ENCODE measurements at regions not wholly inside any gene's neighbourhood (a gene's known extent, or its start where the extent isn't known, plus 50 kb on each side); places are given as distances from the start of the nearest gene placed in this dataset.

- ATAC-seq: no peak
- no peak for TF ChIP-seq ARNTL (CRISPR knock-in tag; IDR thresholded peaks at IDR 0.05; ENCODE audit: borderline replicate concordance, low read depth)
- TF ChIP-seq, protein P1, sequence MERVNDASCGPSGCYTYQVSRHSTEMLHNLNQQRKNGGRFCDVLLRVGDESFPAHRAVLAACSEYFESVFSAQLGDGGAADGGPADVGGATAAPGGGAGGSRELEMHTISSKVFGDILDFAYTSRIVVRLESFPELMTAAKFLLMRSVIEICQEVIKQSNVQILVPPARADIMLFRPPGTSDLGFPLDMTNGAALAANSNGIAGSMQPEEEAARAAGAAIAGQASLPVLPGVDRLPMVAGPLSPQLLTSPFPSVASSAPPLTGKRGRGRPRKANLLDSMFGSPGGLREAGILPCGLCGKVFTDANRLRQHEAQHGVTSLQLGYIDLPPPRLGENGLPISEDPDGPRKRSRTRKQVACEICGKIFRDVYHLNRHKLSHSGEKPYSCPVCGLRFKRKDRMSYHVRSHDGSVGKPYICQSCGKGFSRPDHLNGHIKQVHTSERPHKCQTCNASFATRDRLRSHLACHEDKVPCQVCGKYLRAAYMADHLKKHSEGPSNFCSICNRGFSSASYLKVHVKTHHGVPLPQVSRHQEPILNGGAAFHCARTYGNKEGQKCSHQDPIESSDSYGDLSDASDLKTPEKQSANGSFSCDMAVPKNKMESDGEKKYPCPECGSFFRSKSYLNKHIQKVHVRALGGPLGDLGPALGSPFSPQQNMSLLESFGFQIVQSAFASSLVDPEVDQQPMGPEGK (CRISPR knock-in tag; IDR thresholded peaks at IDR 0.05; ENCODE audit: borderline replicate concordance): no peak
- TF ChIP-seq TSHZ2 (CRISPR knock-in tag; IDR thresholded peaks at IDR 0.05): no peak
- TF ChIP-seq OSR1 (CRISPR knock-in tag; IDR thresholded peaks at IDR 0.05): no peak
- no peak for TF ChIP-seq ZNF70 (CRISPR knock-in tag; IDR thresholded peaks at IDR 0.05)
- TF ChIP-seq RARB (CRISPR knock-in tag; IDR thresholded peaks at IDR 0.05): no peak
- TF ChIP-seq ZFP3 (CRISPR knock-in tag; IDR thresholded peaks at IDR 0.05): no peak
- no peak for TF ChIP-seq CSDC2 (CRISPR knock-in tag; IDR thresholded peaks at IDR 0.05)
- no peak for TF ChIP-seq SNAI2 (CRISPR knock-in tag; IDR thresholded peaks at IDR 0.05)
- TF ChIP-seq TCF4 (CRISPR knock-in tag; IDR thresholded peaks at IDR 0.05; ENCODE audit: borderline replicate concordance): no peak
- TF ChIP-seq, protein P2, sequence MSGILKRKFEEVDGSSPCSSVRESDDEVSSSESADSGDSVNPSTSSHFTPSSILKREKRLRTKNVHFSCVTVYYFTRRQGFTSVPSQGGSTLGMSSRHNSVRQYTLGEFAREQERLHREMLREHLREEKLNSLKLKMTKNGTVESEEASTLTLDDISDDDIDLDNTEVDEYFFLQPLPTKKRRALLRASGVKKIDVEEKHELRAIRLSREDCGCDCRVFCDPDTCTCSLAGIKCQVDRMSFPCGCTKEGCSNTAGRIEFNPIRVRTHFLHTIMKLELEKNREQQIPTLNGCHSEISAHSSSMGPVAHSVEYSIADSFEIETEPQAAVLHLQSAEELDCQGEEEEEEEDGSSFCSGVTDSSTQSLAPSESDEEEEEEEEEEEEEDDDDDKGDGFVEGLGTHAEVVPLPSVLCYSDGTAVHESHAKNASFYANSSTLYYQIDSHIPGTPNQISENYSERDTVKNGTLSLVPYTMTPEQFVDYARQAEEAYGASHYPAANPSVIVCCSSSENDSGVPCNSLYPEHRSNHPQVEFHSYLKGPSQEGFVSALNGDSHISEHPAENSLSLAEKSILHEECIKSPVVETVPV (CRISPR knock-in tag; IDR thresholded peaks at IDR 0.05): no peak
- TF ChIP-seq, protein P3, sequence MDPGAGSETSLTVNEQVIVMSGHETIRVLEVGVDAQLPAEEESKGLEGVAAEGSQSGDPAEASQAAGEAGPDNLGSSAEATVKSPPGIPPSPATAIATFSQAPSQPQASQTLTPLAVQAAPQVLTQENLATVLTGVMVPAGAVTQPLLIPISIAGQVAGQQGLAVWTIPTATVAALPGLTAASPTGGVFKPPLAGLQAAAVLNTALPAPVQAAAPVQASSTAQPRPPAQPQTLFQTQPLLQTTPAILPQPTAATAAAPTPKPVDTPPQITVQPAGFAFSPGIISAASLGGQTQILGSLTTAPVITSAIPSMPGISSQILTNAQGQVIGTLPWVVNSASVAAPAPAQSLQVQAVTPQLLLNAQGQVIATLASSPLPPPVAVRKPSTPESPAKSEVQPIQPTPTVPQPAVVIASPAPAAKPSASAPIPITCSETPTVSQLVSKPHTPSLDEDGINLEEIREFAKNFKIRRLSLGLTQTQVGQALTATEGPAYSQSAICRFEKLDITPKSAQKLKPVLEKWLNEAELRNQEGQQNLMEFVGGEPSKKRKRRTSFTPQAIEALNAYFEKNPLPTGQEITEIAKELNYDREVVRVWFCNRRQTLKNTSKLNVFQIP (CRISPR knock-in tag; IDR thresholded peaks at IDR 0.05; ENCODE audit: borderline replicate concordance, low read depth): no peak
- no peak for TF ChIP-seq GLIS3 (CRISPR knock-in tag; IDR thresholded peaks at IDR 0.05)
These were observed 391.0 kb upstream of the WWC1 start for GRCh38 chr5:167900340-167900935.

DNA sequence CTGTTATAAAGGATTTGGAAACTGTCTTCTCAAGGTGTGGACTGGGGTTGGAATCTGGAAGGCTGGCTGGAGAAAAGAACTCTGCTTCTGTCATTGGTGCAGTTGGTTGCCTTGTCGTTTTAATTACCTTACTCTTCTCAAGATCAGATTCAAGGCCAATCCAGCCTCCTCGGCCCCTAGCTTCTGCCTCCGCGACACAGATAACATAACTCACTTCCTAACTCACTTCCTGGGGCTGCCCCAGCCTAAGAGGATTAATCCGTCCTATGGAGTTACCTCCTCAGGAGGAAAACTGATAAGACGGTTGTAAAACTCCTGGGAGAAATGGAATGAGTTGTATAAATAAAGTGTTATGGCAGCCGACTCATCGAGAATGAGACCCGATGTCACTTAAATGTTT lies 389.1 kb upstream of the WWC1 start:
- TF ChIP-seq ISL1 (CRISPR knock-in tag; IDR thresholded peaks at IDR 0.05) (no peak), ZFP30 (CRISPR knock-in tag; IDR thresholded peaks at IDR 0.05) (no peak), BACH2 (CRISPR knock-in tag; IDR thresholded peaks at IDR 0.05; ENCODE audit: borderline replicate concordance) (no peak), ZFP3 (CRISPR knock-in tag; IDR thresholded peaks at IDR 0.05) (no peak), ESRRG (CRISPR knock-in tag; IDR thresholded peaks at IDR 0.05) (no peak), SNAI2 (CRISPR knock-in tag; IDR thresholded peaks at IDR 0.05) (no peak), RARB (CRISPR knock-in tag; IDR thresholded peaks at IDR 0.05) (no peak), OSR1 (CRISPR knock-in tag; IDR thresholded peaks at IDR 0.05) (no peak), ZNF70 (CRISPR knock-in tag; IDR thresholded peaks at IDR 0.05) (no peak)
- TF ChIP-seq, protein P3 (CRISPR knock-in tag; IDR thresholded peaks at IDR 0.05; ENCODE audit: borderline replicate concordance, low read depth): no peak
- no peak for ATAC-seq

DNA sequence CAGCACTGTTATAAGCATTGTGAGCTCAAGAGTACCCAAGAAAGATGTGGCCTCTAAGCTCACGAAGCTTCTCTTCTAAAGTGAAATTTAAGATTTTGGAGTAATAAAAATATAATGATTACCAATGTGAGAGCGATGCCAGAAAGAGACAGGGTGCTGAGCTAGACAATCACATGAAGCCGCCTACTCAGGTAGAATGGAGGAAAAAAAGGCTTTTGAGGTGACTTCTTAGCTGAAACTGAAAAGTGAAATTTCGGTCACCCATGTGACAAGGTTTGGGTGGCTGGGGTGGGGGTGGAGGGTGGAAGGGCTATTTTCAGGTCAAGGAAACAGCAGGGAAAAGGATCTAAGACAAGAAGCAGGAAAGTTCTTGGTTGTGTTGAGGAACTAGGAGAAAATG lies 388.2 kb upstream of the WWC1 start:
- ATAC-seq: no peak
- TF ChIP-seq PPARA (CRISPR knock-in tag; IDR thresholded peaks at IDR 0.05; ENCODE audit: borderline replicate concordance) (no peak), BACH2 (CRISPR knock-in tag; IDR thresholded peaks at IDR 0.05; ENCODE audit: borderline replicate concordance) (no peak), CREB5 (CRISPR knock-in tag; IDR thresholded peaks at IDR 0.05; ENCODE audit: low read depth) (no peak), ZFP30 (CRISPR knock-in tag; IDR thresholded peaks at IDR 0.05) (no peak), ZNF565 (CRISPR knock-in tag; conservative IDR thresholded peaks at IDR 0.05; ENCODE audit: low read depth) (no peak), ZFP3 (CRISPR knock-in tag; IDR thresholded peaks at IDR 0.05) (no peak)
- TF ChIP-seq, protein P2 (CRISPR knock-in tag; IDR thresholded peaks at IDR 0.05): no peak

All from SK-N-SH treated with all-trans-retinoic acid at 6 μM for 48 hours (cell line).